Activated B cell treated with CpG ODN at 0.5 μM for 24 hours (primary cell): ENCODE measurements at regions not wholly inside any gene's neighbourhood (a gene's known extent, or its start where the extent isn't known, plus 50 kb on each side); places are given as distances from the start of the nearest gene placed in this dataset.
"Not testable (repeated sequence)": the region's sequence is repeated elsewhere in the genome, so short reads cannot be mapped to it uniquely, and the experiment has no call there.

ENCODE experiments used
- ATAC-seq: fragments of 200-7000 bp; cut with Tn5 transposase; one replicate; pipeline ENCODE4 v1.10.0; 2021; ENCODE audit warnings: low read depth, mild to moderate bottlenecking, moderate library complexity
- CTCF ChIA-PET: fragments of 350-600 bp; sonication (Branson Sonifier 250); formaldehyde crosslinking; loops from one replicate; lab custom pipeline; 2021; ENCODE audit warnings: antibody characterized with exemption; lab: Charles Lee
- POLR2A ChIA-PET: fragments of 350-600 bp; sonication (Branson Sonifier 250); formaldehyde crosslinking; loops from one replicate; lab custom pipeline; 2021; ENCODE audit warnings: antibody characterized with exemption; lab: Charles Lee
- DNase-seq: peaks from one replicate; pipeline ENCODE4 v3.0.0; 2022
- H3K27ac Mint-ChIP-seq: one replicate; pipeline ENCODE4 v1.8.0; 2020; ENCODE audit warnings: mixed read lengths
- H3K27me3 Mint-ChIP-seq: one replicate; pipeline ENCODE4 v1.8.0; 2021; ENCODE audit warnings: mixed read lengths
- H3K36me3 Mint-ChIP-seq: one replicate; pipeline ENCODE4 v1.8.0; 2021; ENCODE audit warnings: low read depth, mixed read lengths
- H3K4me1 Mint-ChIP-seq: one replicate; pipeline ENCODE4 v1.8.0; 2021; ENCODE audit warnings: mixed read lengths
- H3K4me3 Mint-ChIP-seq: one replicate; pipeline ENCODE4 v1.8.0; 2020; ENCODE audit warnings: mild to moderate bottlenecking, mixed read lengths
- H3K9me3 Mint-ChIP-seq: one replicate; pipeline ENCODE4 v1.8.0; 2020; ENCODE audit warnings: mixed read lengths
- CTCF ChIP-seq: fragments of 200-600 bp; IDR thresholded peaks from one replicate; pipeline ENCODE4 v1.8.0; 2022; ENCODE audit warnings: antibody characterized with exemption, mild to moderate bottlenecking
- intact Hi-C: fragments of 100-400 bp; cut with micrococcal nuclease; formaldehyde crosslinking; loops from one replicate; pipeline ENCODE4 v1.15.1; 2024

- CTCF ChIA-PET: no interaction called here
- Mint-ChIP-seq H3K27me3 (no peaks in the 10 kb centered on the region), H3K4me3 (no peak overlapping the region), H3K9me3 (no peaks in the 10 kb centered on the region), H3K36me3 (no peaks in the 10 kb centered on the region), H3K27ac (no peak overlapping the region), H3K4me1 (no peaks in the 10 kb centered on the region)
- no peak for TF ChIP-seq CTCF
- ATAC-seq (no peak), DNase-seq (no peak)
- POLR2A ChIA-PET: no interaction called here
- intact Hi-C loops: no loop called here
Measured at GRCh38 chrX:124269881-124270280, 62.6 kb upstream of the TEX13D start.

GRCh38 chrX:124271599-124271998 is 60.9 kb upstream of the TEX13D start:
- H3K36me3 Mint-ChIP-seq, ATAC-seq, H3K4me3 Mint-ChIP-seq, DNase-seq, H3K4me1 Mint-ChIP-seq, H3K27ac Mint-ChIP-seq, CTCF ChIA-PET, POLR2A ChIA-PET, intact Hi-C loops, H3K9me3 Mint-ChIP-seq, H3K27me3 Mint-ChIP-seq: not testable (repeated sequence)

GRCh38 chrX:124272370-124272982 is 60.0 kb upstream of the TEX13D start:
- Mint-ChIP-seq H3K36me3 (no peaks in the 10 kb centered on the region), H3K27ac (no peak overlapping the region), H3K4me1 (no peaks in the 10 kb centered on the region), H3K9me3 (no peaks in the 10 kb centered on the region), H3K4me3 (no peak overlapping the region), H3K27me3 (no peaks in the 10 kb centered on the region)
- ATAC-seq (no peak), DNase-seq (no peak)
- CTCF ChIA-PET: no interaction called here
- POLR2A ChIA-PET: no interaction called here
- no peak for TF ChIP-seq CTCF
- intact Hi-C loops: no loop called here

GRCh38 chrX:124274438-124275181 is 57.9 kb upstream of the TEX13D start:
- ChIA-PET POLR2A (no interaction called here), CTCF (no interaction called here)
- H3K4me3 Mint-ChIP-seq: no peak overlapping the region
- intact Hi-C loops: no loop called here
- H3K9me3 Mint-ChIP-seq: no peaks in the 10 kb centered on the region
- TF ChIP-seq CTCF: no peak
- no peak for DNase-seq
- H3K36me3 Mint-ChIP-seq: no peaks in the 10 kb centered on the region
- no peak overlapping the region for H3K27ac Mint-ChIP-seq
- H3K4me1 Mint-ChIP-seq: no peaks in the 10 kb centered on the region
- no peaks in the 10 kb centered on the region for H3K27me3 Mint-ChIP-seq
- ATAC-seq: no peak

- Mint-ChIP-seq H3K4me1 (no peaks in the 10 kb centered on the region), H3K36me3 (no peaks in the 10 kb centered on the region), H3K4me3 (no peak overlapping the region), H3K27ac (no peak overlapping the region), H3K9me3 (no peaks in the 10 kb centered on the region), H3K27me3 (no peaks in the 10 kb centered on the region)
- ChIA-PET POLR2A (no interaction called here), CTCF (no interaction called here)
- intact Hi-C loops: no loop called here
- no peak for TF ChIP-seq CTCF
- ATAC-seq (no peak), DNase-seq (no peak)
Measured at GRCh38 chrX:124275182-124275894, 57.1 kb upstream of the TEX13D start.
